Calu3 (cell line): ENCODE measurements at regions not wholly inside any gene's neighbourhood (a gene's known extent, or its start where the extent isn't known, plus 50 kb on each side); places are given as distances from the start of the nearest gene placed in this dataset.

ENCODE experiments used
- BruUV-seq: library from RNA; stranded (reverse); fragments of 400-500 nt; replicated peaks from 2 replicates; lab custom pipeline; 2021; lab: Mats Ljungman, UMichigan
- CTCF ChIA-PET: fragments of 300-600 bp; sonication (Branson Sonifier 250); formaldehyde crosslinking; loops from one replicate; lab custom pipeline; 2022; ENCODE audit warnings: antibody characterized with exemption; lab: Charles Lee
- DNase-seq: peaks from one replicate; pipeline ENCODE4 v3.0.0; 2022
- H3K27ac Mint-ChIP-seq: one replicate; pipeline ENCODE4 v1.8.0; 2022; ENCODE audit warnings: mixed read lengths; ENCODE audit not compliant: unreplicated experiment
- H3K27me3 Mint-ChIP-seq: one replicate; pipeline ENCODE4 v1.8.0; 2022; ENCODE audit warnings: mixed read lengths; ENCODE audit not compliant: unreplicated experiment
- H3K36me3 Mint-ChIP-seq: one replicate; pipeline ENCODE4 v1.8.0; 2022; ENCODE audit warnings: mild to moderate bottlenecking, moderate library complexity, mixed read lengths; ENCODE audit not compliant: insufficient read depth, unreplicated experiment
- H3K4me1 Mint-ChIP-seq: one replicate; pipeline ENCODE4 v1.8.0; 2022; ENCODE audit warnings: mild to moderate bottlenecking, low read depth, mixed read lengths; ENCODE audit not compliant: unreplicated experiment
- H3K4me3 Mint-ChIP-seq: one replicate; pipeline ENCODE4 v1.8.0; 2022; ENCODE audit warnings: mild to moderate bottlenecking, low read depth, moderate library complexity, mixed read lengths; ENCODE audit not compliant: unreplicated experiment
- H3K9me3 Mint-ChIP-seq: one replicate; pipeline ENCODE4 v1.8.0; 2022; ENCODE audit warnings: low read depth, mixed read lengths; ENCODE audit not compliant: unreplicated experiment
- intact Hi-C: fragments of 100-400 bp; cut with micrococcal nuclease; formaldehyde crosslinking; loops from one replicate; pipeline ENCODE4 v1.10.0; 2022; ENCODE audit not compliant: unreplicated experiment
- TF ChIP-seq, protein P1 (sequence below): fragments of 200-600 bp; IDR thresholded peaks from one replicate; pipeline ENCODE4 v1.8.0; 2022; ENCODE audit warnings: antibody characterized with exemption; ENCODE audit not compliant: unreplicated experiment

- H3K4me1 Mint-ChIP-seq = no peaks in the 10 kb centered on the region
- intact Hi-C loops = no loop called here
- H3K4me3 Mint-ChIP-seq = no peak overlapping the region
- peaks cover 4% of the 10 kb centered on the region for H3K9me3 Mint-ChIP-seq
- H3K27ac Mint-ChIP-seq = no peak overlapping the region
- no peaks in the 10 kb centered on the region for H3K36me3 Mint-ChIP-seq
- TF ChIP-seq, protein P1, sequence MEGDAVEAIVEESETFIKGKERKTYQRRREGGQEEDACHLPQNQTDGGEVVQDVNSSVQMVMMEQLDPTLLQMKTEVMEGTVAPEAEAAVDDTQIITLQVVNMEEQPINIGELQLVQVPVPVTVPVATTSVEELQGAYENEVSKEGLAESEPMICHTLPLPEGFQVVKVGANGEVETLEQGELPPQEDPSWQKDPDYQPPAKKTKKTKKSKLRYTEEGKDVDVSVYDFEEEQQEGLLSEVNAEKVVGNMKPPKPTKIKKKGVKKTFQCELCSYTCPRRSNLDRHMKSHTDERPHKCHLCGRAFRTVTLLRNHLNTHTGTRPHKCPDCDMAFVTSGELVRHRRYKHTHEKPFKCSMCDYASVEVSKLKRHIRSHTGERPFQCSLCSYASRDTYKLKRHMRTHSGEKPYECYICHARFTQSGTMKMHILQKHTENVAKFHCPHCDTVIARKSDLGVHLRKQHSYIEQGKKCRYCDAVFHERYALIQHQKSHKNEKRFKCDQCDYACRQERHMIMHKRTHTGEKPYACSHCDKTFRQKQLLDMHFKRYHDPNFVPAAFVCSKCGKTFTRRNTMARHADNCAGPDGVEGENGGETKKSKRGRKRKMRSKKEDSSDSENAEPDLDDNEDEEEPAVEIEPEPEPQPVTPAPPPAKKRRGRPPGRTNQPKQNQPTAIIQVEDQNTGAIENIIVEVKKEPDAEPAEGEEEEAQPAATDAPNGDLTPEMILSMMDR = no peak
- no peaks in the 10 kb centered on the region for H3K27me3 Mint-ChIP-seq
- BruUV-seq = no TSS peak
- DNase-seq = no peak
- CTCF ChIA-PET = no interaction called here
Observed at GRCh38 chr2:216992056-216992675, 132.3 kb upstream of the TNP1 start.

DNA sequence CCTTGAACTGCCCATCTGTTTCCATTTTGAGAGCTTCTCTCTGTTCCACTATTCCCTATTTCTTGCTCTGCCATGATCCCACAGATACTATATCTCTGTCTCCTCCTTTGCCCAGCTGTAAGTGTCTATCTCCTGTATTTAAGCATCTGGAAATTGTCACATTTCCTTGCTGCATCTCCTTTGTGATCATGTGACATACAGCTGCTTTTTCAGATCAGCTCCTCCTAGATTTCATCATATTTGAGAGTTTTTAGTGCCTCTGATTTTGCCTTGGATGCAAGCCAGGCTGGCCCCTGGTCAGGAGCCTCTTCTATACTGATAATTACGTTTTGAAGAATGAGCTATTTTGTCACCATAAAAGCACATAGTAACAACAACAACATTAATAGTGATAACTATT is 131.7 kb upstream of the TNP1 start:
- no TSS peak for BruUV-seq
- H3K27ac Mint-ChIP-seq = no peak overlapping the region
- no peaks in the 10 kb centered on the region for H3K27me3 Mint-ChIP-seq
- peaks cover 4% of the 10 kb centered on the region for H3K9me3 Mint-ChIP-seq
- CTCF ChIA-PET = no interaction called here
- DNase-seq = no peak
- intact Hi-C loops = no loop called here
- H3K36me3 Mint-ChIP-seq = no peaks in the 10 kb centered on the region
- TF ChIP-seq, protein P1 = no peak
- H3K4me1 Mint-ChIP-seq = no peaks in the 10 kb centered on the region
- no peak overlapping the region for H3K4me3 Mint-ChIP-seq

GRCh38 chr2:216989340-216990129 is 129.7 kb upstream of the TNP1 start:
- CTCF ChIA-PET = interaction anchor here (0.7 kb wide), 1 partner anchor 177 kb away, joined by 3 read pairs; no protein-coding TSS in a partner anchor
- Mint-ChIP-seq H3K4me3 (no peak overlapping the region), H3K36me3 (no peaks in the 10 kb centered on the region), H3K9me3 (peaks cover 4% of the 10 kb centered on the region), H3K27ac (no peak overlapping the region), H3K4me1 (no peaks in the 10 kb centered on the region), H3K27me3 (no peaks in the 10 kb centered on the region)
- no peak for DNase-seq
- BruUV-seq = no TSS peak
- TF ChIP-seq, protein P1 = no peak
- intact Hi-C loops = loop anchor here (10.0 kb wide), 1 partner anchor 295 kb away; the partner anchor contains the start of gene IGFBP5

DNA sequence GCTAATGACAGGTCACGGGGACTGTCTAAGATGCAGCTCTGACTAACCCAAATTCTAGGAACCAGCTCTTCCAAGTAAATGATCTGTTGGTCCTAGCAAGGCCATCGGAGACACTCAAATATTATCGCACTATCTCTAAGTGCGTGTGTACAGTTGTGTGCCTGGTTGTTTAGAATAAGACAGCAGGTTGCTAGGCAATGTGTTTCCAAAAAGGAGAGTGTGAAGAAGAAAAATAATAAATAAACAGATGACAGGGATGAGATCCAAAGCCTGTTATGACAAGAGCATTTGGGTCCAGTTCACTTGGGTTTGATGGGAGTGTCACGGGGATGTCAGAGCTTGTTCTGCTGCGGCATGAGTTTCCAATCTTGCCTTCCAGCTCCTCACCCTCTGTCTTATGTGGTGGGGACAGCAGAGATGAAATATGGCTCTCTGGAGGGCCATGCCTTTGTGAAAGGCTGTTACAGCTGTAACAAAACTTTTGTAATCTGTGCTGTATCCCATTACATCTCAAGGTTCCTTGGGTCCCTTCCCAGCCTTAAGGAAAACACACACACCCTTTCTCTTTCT is 127.5 kb upstream of the TNP1 start:
- intact Hi-C loops = loop anchor here (10.0 kb wide), 1 partner anchor 293 kb away; the partner anchor contains the start of gene IGFBP5
- Mint-ChIP-seq H3K4me3 (no peak overlapping the region), H3K27ac (no peak overlapping the region), H3K27me3 (no peaks in the 10 kb centered on the region), H3K4me1 (no peaks in the 10 kb centered on the region), H3K36me3 (no peaks in the 10 kb centered on the region), H3K9me3 (peaks cover 4% of the 10 kb centered on the region)
- no TSS peak for BruUV-seq
- DNase-seq = no peak
- TF ChIP-seq, protein P1 = no peak
- CTCF ChIA-PET = no interaction called here
